ENCODE measurements at regions not wholly inside any gene's neighbourhood (a gene's known extent, or its start where the extent isn't known, plus 50 kb on each side); places are given as distances from the start of the nearest gene placed in this dataset.

DNA sequence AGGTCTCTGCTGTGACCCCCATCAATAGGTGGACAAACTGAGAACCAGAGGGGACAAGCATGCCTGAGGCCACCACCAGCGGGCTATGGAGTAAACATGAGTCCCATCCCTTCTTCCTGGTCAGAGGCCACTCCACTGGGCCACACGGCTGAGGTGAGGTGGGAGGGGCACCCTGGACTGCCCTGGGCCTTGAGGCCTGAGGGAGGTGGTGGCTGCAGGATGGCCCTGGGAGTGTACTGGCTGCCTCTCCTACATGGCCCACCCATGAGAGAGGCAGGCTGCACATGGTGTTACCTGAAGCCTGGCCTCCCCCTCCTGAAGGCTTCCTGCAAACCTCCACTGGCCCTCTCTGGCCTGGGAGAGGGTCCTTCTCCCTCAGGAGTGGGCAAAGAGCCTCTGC, 222.4 kb downstream of the TUBA3C start:
- RAD21 ChIA-PET (ENCODE audit: unreplicated experiment), result no interaction called here
- Histone ChIP-seq H3K4me2 (ENCODE audit: control insufficient read depth, insufficient read depth) (no peak overlapping the region), H3K36me3 (ENCODE audit: control insufficient read depth in 2 of 2, insufficient read depth in 2 of 2, low read length in 1 of 2) (no peaks in the 10 kb centered on the region), H3K9ac (ENCODE audit: control insufficient read depth, insufficient read depth, low read length) (no peak overlapping the region), H3K4me1 (ENCODE audit: control insufficient read depth, insufficient read depth, low read length) (no peaks in the 10 kb centered on the region), H3K27ac (ENCODE audit: control insufficient read depth, insufficient read depth) (no peak overlapping the region), H3K79me2 (ENCODE audit: control insufficient read depth, insufficient read depth, low read length) (no peaks in the 10 kb centered on the region), H3K4me3 (no peak overlapping the region), H4K20me1 (ENCODE audit: control insufficient read depth, insufficient read depth) (no peaks in the 10 kb centered on the region), H2AFZ (ENCODE audit: control insufficient read depth, low read depth, low read length) (no peak overlapping the region), H3K9me3 (replicated peaks; ENCODE audit: control insufficient read depth, insufficient read depth, low read length) (no peaks in the 10 kb centered on the region; the same call in 1 of the 3 replicates), H3K27me3 (replicated peaks in 1 of 2; ENCODE audit: control insufficient read depth in 2 of 2, insufficient read depth in 2 of 2, low read length in 1 of 2) (no peaks in the 10 kb centered on the region)
- CTCF ChIA-PET, result no interaction called here
- intact Hi-C loops (cut with micrococcal nuclease; ENCODE audit: unreplicated experiment), result no loop called here
- no TSS peak for BruUV-seq (replicated peaks)
- no peak for DNase-seq (ENCODE audit: low read depth, low spot score)
- 4% methylated on average over 2 of the region's 2 CpGs for WGBS (ENCODE audit: insufficient coverage, insufficient replicate concordance, low lambda C conversion rate, missing lambda C conversion rate)
- SMC1A ChIA-PET (ENCODE audit: uncharacterized antibody, unreplicated experiment), result no interaction called here
- ATAC-seq, result no peak
- POLR2A ChIA-PET, result no interaction called here
- FAIRE-seq, result no peak
- in situ Hi-C loops (cut with MboI), result no loop called here
- TF ChIP-seq MYB (IDR thresholded peaks at IDR 0.05; ENCODE audit: borderline replicate concordance, low read depth, low read length) (no peak), JUNB (IDR thresholded peaks at IDR 0.05) (no peak), ZSCAN29 (IDR thresholded peaks at IDR 0.05) (no peak), EZH2 (IDR thresholded peaks at IDR 0.05; ENCODE audit: borderline replicate concordance, control insufficient read depth, low read depth, low read length) (no peak), YY1 (IDR thresholded peaks at IDR 0.05; ENCODE audit: low read depth, low read length) (no peak), LARP7 (IDR thresholded peaks at IDR 0.05) (no peak), TCF7 (IDR thresholded peaks at IDR 0.05; ENCODE audit: borderline replicate concordance) (no peak), RAD21 (IDR thresholded peaks at IDR 0.05; ENCODE audit: insufficient read depth, low read depth, low read length) (no peak), CBX3 (IDR thresholded peaks at IDR 0.05; ENCODE audit: borderline replicate concordance, low read depth) (no peak), POLR2AphosphoS5 (IDR thresholded peaks at IDR 0.05; ENCODE audit: low read length) (no peak)
- TF ChIP-seq, protein P1, sequence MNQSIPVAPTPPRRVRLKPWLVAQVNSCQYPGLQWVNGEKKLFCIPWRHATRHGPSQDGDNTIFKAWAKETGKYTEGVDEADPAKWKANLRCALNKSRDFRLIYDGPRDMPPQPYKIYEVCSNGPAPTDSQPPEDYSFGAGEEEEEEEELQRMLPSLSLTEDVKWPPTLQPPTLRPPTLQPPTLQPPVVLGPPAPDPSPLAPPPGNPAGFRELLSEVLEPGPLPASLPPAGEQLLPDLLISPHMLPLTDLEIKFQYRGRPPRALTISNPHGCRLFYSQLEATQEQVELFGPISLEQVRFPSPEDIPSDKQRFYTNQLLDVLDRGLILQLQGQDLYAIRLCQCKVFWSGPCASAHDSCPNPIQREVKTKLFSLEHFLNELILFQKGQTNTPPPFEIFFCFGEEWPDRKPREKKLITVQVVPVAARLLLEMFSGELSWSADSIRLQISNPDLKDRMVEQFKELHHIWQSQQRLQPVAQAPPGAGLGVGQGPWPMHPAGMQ (IDR thresholded peaks at IDR 0.05; ENCODE audit: borderline replicate concordance), result no peak
- TF ChIP-seq, protein P2, sequence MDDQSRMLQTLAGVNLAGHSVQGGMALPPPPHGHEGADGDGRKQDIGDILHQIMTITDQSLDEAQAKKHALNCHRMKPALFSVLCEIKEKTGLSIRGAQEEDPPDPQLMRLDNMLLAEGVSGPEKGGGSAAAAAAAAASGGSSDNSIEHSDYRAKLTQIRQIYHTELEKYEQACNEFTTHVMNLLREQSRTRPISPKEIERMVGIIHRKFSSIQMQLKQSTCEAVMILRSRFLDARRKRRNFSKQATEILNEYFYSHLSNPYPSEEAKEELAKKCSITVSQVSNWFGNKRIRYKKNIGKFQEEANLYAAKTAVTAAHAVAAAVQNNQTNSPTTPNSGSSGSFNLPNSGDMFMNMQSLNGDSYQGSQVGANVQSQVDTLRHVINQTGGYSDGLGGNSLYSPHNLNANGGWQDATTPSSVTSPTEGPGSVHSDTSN (IDR thresholded peaks at IDR 0.05; ENCODE audit: insufficient replicate concordance, low read depth, low read length), result no peak
- TF ChIP-seq, protein P3, sequence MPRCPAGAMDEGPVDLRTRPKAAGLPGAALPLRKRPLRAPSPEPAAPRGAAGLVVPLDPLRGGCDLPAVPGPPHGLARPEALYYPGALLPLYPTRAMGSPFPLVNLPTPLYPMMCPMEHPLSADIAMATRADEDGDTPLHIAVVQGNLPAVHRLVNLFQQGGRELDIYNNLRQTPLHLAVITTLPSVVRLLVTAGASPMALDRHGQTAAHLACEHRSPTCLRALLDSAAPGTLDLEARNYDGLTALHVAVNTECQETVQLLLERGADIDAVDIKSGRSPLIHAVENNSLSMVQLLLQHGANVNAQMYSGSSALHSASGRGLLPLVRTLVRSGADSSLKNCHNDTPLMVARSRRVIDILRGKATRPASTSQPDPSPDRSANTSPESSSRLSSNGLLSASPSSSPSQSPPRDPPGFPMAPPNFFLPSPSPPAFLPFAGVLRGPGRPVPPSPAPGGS (IDR thresholded peaks at IDR 0.05; ENCODE audit: borderline replicate concordance, insufficient read depth, low read depth, low read length, poor library complexity, severe bottlenecking), result no peak

Data from GM12878 (cell line).